ENCODE measurements at regions not wholly inside any gene's neighbourhood (a gene's known extent, or its start where the extent isn't known, plus 50 kb on each side); places are given as distances from the start of the nearest gene placed in this dataset.
A peak's percentile ranks its signal among the peaks of the same experiment; 100 is the strongest.

DNA sequence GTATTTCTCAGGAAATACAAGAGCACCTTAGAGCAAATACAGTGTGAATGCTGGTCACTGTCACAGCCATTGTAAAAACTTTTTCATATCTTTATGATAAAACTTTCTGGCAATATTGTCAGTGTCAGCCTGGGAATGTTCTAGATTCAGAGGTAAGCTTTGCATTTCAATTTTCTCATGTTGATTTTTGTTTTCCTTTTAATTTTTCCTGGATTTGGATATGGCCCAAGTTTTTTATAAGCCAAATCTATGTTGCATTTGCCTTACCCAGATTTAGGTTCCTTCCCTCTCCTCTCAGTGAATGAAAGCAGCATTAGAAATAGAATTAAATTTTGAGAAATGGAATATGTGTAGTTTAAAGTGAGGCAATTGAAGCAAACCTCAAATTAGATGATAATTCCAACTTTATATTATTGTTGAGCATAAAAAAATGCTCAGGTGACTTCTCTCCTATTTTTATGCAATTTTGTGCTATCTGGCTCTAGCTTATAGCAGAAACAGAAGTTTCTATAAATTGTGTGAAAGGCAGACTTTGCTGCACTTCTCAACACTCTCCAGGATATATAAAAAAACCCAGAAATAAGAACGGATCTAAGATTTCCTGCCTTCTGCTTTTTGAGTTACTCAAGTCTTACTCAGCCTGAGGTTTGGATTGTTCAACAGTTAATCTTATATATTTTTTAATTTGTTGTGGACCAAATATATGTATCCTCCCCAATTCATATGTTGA lies 368.2 kb upstream of the PRICKLE1 start:
- TF ChIP-seq EZH2 (IDR thresholded peaks at IDR 0.05; ENCODE audit: borderline replicate concordance, low read depth, low read length, severe bottlenecking), result no peak
- no peak for TF ChIP-seq POLR2A (IDR thresholded peaks at IDR 0.05; ENCODE audit: low read depth, low read length)
- no peak for TF ChIP-seq POLR2AphosphoS5 (IDR thresholded peaks at IDR 0.05; ENCODE audit: insufficient read depth, low read depth, low read length)
- TF ChIP-seq, protein P1, sequence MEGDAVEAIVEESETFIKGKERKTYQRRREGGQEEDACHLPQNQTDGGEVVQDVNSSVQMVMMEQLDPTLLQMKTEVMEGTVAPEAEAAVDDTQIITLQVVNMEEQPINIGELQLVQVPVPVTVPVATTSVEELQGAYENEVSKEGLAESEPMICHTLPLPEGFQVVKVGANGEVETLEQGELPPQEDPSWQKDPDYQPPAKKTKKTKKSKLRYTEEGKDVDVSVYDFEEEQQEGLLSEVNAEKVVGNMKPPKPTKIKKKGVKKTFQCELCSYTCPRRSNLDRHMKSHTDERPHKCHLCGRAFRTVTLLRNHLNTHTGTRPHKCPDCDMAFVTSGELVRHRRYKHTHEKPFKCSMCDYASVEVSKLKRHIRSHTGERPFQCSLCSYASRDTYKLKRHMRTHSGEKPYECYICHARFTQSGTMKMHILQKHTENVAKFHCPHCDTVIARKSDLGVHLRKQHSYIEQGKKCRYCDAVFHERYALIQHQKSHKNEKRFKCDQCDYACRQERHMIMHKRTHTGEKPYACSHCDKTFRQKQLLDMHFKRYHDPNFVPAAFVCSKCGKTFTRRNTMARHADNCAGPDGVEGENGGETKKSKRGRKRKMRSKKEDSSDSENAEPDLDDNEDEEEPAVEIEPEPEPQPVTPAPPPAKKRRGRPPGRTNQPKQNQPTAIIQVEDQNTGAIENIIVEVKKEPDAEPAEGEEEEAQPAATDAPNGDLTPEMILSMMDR (IDR thresholded peaks at IDR 0.05; ENCODE audit: extremely low read depth in 1 of 2, insufficient read depth in 1 of 2, low read depth in 1 of 2, low read length in 2 of 2), result no peak
- TF ChIP-seq, protein P2, sequence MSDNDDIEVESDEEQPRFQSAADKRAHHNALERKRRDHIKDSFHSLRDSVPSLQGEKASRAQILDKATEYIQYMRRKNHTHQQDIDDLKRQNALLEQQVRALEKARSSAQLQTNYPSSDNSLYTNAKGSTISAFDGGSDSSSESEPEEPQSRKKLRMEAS (IDR thresholded peaks at IDR 0.05; ENCODE audit: insufficient read depth, insufficient read length), result no peak
- peak; percentile 21 for TF ChIP-seq FOS (IDR thresholded peaks at IDR 0.05; ENCODE audit: borderline replicate concordance, insufficient read depth, low read length)
- no peak for TF ChIP-seq JUN (IDR thresholded peaks at IDR 0.05; ENCODE audit: borderline replicate concordance, insufficient read depth, insufficient read length, low read depth)
- TF ChIP-seq MYC (IDR thresholded peaks at IDR 0.05; ENCODE audit: low read depth, low read length), result no peak

Data from endothelial cell of umbilical vein (primary cell).